ENCODE measurements at regions not wholly inside any gene's neighbourhood (a gene's known extent, or its start where the extent isn't known, plus 50 kb on each side); places are given as distances from the start of the nearest gene placed in this dataset.
A peak's percentile ranks its signal among the peaks of the same experiment; 100 is the strongest.

DNA sequence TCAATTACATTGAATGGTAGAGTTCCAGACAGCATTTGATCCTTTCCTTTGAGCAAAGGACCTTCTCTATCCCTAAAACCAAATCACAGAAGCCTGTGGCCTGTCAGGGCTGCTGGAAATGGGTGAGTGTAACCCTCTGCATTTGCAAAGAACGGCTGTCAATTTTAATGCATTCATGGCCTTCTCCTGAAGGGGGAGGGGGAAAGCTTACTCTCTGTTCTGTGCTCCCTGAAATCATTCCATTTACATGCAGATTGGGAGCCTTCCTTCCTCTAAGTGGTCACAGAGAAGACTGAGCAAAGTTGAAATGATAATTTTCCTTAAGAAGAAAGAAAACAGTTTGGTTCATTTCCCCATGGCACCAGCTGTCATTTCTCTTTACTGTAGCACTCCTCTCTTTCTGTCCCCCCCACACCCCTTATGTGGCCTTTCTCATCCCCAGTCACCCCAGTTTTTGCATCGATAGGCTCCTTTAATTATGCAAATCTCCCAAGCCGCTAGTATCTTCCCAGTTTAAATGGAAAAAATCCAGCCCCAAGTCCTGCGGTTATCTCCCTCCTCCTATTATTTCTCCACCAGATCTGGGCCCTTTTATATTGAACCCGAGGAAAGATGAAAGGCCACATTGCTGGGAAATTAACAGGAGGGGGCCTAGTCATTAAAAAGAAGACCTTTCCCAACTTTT is 109.4 kb upstream of the KIRREL3 start:
- H3K9ac ChIP-seq (ENCODE audit: insufficient read length, low read depth): no peak overlapping the region
- H3K4me3 ChIP-seq (ENCODE audit: insufficient read length, low read depth): no peak overlapping the region
- DNase-seq (ENCODE audit: low read depth, low spot score): peak; percentile 66
- H3K27me3 ChIP-seq (ENCODE audit: insufficient read depth, insufficient read length): no peaks in the 10 kb centered on the region
- H3K9me3 ChIP-seq (ENCODE audit: insufficient read depth, low read length): no peaks in the 10 kb centered on the region
- no peaks in the 10 kb centered on the region for H3K36me3 ChIP-seq (ENCODE audit: insufficient read depth, insufficient read length, low read length)
- TF ChIP-seq SUZ12 (IDR thresholded peaks at IDR 0.05; ENCODE audit: extremely low read depth, insufficient read depth, insufficient read length) (no peak), YY1 (IDR thresholded peaks at IDR 0.05; ENCODE audit: insufficient read depth, insufficient read length) (no peak), ZNF274 (IDR thresholded peaks at IDR 0.05; ENCODE audit: low read depth, low read length) (no peak)
- peaks cover 6% of the 10 kb centered on the region for H3K4me1 ChIP-seq (ENCODE audit: insufficient read depth, insufficient read length)

DNA sequence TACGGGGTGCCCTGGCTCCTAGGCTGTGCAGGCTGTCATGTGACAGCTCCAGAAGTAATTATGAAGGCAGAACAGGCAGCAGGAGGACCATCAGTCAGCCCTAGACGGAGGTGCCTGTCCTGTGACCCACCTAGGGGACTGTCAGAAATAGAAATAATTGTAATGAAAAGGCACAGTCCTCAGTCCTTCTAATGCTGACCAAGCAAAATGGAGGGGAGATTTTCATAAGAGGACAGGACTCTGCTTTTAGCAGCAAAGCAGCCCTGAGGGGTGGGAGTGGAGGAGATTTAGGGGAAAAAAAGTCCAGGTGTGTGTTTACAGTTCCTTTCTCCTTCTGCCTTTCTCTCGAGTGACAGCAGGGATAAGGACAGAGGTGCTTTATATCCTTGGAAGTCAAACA is 108.3 kb upstream of the KIRREL3 start:
- peaks cover 6% of the 10 kb centered on the region for H3K4me1 ChIP-seq (ENCODE audit: insufficient read depth, insufficient read length)
- H3K9ac ChIP-seq (ENCODE audit: insufficient read length, low read depth): no peak overlapping the region
- TF ChIP-seq SUZ12 (IDR thresholded peaks at IDR 0.05; ENCODE audit: extremely low read depth, insufficient read depth, insufficient read length): no peak
- TF ChIP-seq YY1 (IDR thresholded peaks at IDR 0.05; ENCODE audit: insufficient read depth, insufficient read length): no peak
- no peak for TF ChIP-seq ZNF274 (IDR thresholded peaks at IDR 0.05; ENCODE audit: low read depth, low read length)
- H3K9me3 ChIP-seq (ENCODE audit: insufficient read depth, low read length): no peaks in the 10 kb centered on the region
- no peak overlapping the region for H3K4me3 ChIP-seq (ENCODE audit: insufficient read length, low read depth)
- H3K36me3 ChIP-seq (ENCODE audit: insufficient read depth, insufficient read length, low read length): no peaks in the 10 kb centered on the region
- no peaks in the 10 kb centered on the region for H3K27me3 ChIP-seq (ENCODE audit: insufficient read depth, insufficient read length)
- no peak for DNase-seq (ENCODE audit: low read depth, low spot score)

DNA sequence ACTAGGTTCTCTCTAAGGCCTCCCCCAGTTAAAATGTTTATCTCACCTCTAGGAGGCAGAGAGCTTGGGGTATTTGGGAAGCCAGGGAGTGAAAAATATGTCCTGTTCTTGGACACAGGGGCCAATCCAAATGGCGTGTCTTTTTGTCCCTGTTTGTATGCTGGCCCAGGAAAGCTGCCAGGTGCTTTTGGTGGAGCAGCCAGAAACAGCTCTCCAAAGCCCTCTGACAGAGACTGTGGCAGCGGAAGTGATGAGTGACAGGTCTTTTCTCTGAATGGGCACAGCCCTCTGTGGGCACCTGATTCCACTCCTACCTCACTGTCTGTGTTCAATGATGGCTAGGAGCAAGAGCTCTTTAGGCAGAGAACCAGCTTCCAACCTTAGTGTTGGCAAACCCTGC is 106.4 kb upstream of the KIRREL3 start:
- H3K4me1 ChIP-seq (ENCODE audit: insufficient read depth, insufficient read length): peaks cover 6% of the 10 kb centered on the region
- H3K9ac ChIP-seq (ENCODE audit: insufficient read length, low read depth): no peak overlapping the region
- no peaks in the 10 kb centered on the region for H3K27me3 ChIP-seq (ENCODE audit: insufficient read depth, insufficient read length)
- no peak for DNase-seq (ENCODE audit: low read depth, low spot score)
- no peaks in the 10 kb centered on the region for H3K9me3 ChIP-seq (ENCODE audit: insufficient read depth, low read length)
- H3K36me3 ChIP-seq (ENCODE audit: insufficient read depth, insufficient read length, low read length): no peaks in the 10 kb centered on the region
- TF ChIP-seq SUZ12 (IDR thresholded peaks at IDR 0.05; ENCODE audit: extremely low read depth, insufficient read depth, insufficient read length) (no peak), YY1 (IDR thresholded peaks at IDR 0.05; ENCODE audit: insufficient read depth, insufficient read length) (no peak), ZNF274 (IDR thresholded peaks at IDR 0.05; ENCODE audit: low read depth, low read length) (no peak)
- H3K4me3 ChIP-seq (ENCODE audit: insufficient read length, low read depth): no peak overlapping the region

GRCh38 chr11:127105593-127106541 is 105.3 kb upstream of the KIRREL3 start:
- TF ChIP-seq ZNF274 (IDR thresholded peaks at IDR 0.05; ENCODE audit: low read depth, low read length) (no peak), YY1 (IDR thresholded peaks at IDR 0.05; ENCODE audit: insufficient read depth, insufficient read length) (no peak), SUZ12 (IDR thresholded peaks at IDR 0.05; ENCODE audit: extremely low read depth, insufficient read depth, insufficient read length) (no peak)
- H3K36me3 ChIP-seq (ENCODE audit: insufficient read depth, insufficient read length, low read length): no peaks in the 10 kb centered on the region
- DNase-seq (ENCODE audit: low read depth, low spot score): no peak
- H3K4me1 ChIP-seq (ENCODE audit: insufficient read depth, insufficient read length): peaks cover 6% of the 10 kb centered on the region
- H3K9me3 ChIP-seq (ENCODE audit: insufficient read depth, low read length): no peaks in the 10 kb centered on the region
- no peak overlapping the region for H3K9ac ChIP-seq (ENCODE audit: insufficient read length, low read depth)
- H3K4me3 ChIP-seq (ENCODE audit: insufficient read length, low read depth): no peak overlapping the region
- H3K27me3 ChIP-seq (ENCODE audit: insufficient read depth, insufficient read length): no peaks in the 10 kb centered on the region

DNA sequence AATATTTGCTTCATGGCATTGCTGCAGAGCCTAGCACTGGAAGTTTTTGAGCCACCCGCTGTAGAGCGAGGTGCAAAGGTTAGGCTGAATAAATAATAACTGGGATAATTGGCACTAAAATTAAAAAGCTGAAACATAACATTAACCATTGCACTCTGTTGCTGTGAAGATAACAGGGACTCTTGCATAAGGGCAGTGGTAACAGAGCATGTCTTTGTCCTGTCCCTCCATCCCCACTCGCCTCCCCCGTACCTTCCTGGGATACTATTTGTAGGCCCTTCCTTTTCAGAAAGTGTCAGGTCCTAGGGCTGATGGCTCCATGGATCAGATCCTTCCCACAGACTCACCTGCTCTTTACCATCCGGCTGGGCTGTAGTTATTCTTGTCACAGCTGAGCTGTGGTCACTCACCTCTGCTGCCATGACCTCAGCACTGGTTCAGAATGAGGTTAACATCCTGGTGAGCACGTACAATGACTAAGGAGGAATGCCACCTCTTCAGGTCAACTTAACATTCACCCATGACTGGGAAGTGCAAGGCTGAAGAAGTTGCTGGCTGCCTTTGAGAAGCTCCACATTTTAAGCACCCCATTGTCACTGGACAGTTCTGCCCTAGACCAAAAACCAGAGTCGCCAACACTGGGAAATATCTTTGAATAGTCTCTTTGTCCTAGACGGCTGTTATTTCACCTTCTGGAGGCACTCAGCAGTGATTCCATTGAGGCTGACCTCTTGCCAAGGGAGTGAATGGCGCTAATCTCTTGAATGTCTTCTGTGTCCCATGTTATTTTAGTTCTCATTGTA is 103.2 kb upstream of the KIRREL3 start:
- Histone ChIP-seq H3K9ac (ENCODE audit: insufficient read length, low read depth) (no peak overlapping the region), H3K4me3 (ENCODE audit: insufficient read length, low read depth) (no peak overlapping the region), H3K9me3 (ENCODE audit: insufficient read depth, low read length) (no peaks in the 10 kb centered on the region), H3K36me3 (ENCODE audit: insufficient read depth, insufficient read length, low read length) (no peaks in the 10 kb centered on the region), H3K4me1 (ENCODE audit: insufficient read depth, insufficient read length) (peaks cover 6% of the 10 kb centered on the region), H3K27me3 (ENCODE audit: insufficient read depth, insufficient read length) (no peaks in the 10 kb centered on the region)
- DNase-seq (ENCODE audit: low read depth, low spot score): no peak
- TF ChIP-seq SUZ12 (IDR thresholded peaks at IDR 0.05; ENCODE audit: extremely low read depth, insufficient read depth, insufficient read length) (no peak), ZNF274 (IDR thresholded peaks at IDR 0.05; ENCODE audit: low read depth, low read length) (no peak), YY1 (IDR thresholded peaks at IDR 0.05; ENCODE audit: insufficient read depth, insufficient read length) (no peak)

- no peaks in the 10 kb centered on the region for H3K36me3 ChIP-seq (ENCODE audit: insufficient read depth, insufficient read length, low read length)
- no peaks in the 10 kb centered on the region for H3K9me3 ChIP-seq (ENCODE audit: insufficient read depth, low read length)
- no peak for DNase-seq (ENCODE audit: low read depth, low spot score)
- no peak overlapping the region for H3K9ac ChIP-seq (ENCODE audit: insufficient read length, low read depth)
- TF ChIP-seq SUZ12 (IDR thresholded peaks at IDR 0.05; ENCODE audit: extremely low read depth, insufficient read depth, insufficient read length): no peak
- no peaks in the 10 kb centered on the region for H3K27me3 ChIP-seq (ENCODE audit: insufficient read depth, insufficient read length)
- H3K4me3 ChIP-seq (ENCODE audit: insufficient read length, low read depth): no peak overlapping the region
- no peaks in the 10 kb centered on the region for H3K4me1 ChIP-seq (ENCODE audit: insufficient read depth, insufficient read length)
Observed at GRCh38 chr11:127098684-127099083, 98.1 kb upstream of the KIRREL3 start.
